ENCODE measurements at regions not wholly inside any gene's neighbourhood (a gene's known extent, or its start where the extent isn't known, plus 50 kb on each side); places are given as distances from the start of the nearest gene placed in this dataset.

DNA sequence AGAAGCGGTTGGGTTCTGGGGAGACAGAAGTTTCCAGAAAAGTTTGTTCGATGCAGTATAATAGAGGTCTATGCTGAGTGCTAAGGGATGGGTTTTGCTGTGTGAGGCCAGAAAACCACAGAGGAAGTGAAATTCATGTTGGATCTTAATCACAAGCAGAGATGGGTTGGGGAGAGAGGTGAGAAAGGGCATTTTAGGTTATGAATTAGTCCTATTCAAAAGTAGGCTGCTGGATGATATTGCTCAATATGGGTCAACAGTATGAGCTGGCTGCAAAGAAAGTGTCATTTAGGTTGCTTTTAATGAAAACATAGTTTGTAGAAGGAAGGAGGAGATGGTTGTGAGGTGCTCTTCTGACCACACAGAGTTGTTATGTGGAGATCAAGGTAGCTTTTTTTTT lies 118.8 kb upstream of the LHCGR start:
- H3K27ac ChIP-seq = no peak overlapping the region
- no peaks in the 10 kb centered on the region for H3K27me3 ChIP-seq
- intact Hi-C loops (cut with DNase I; ENCODE audit: low total_unique reads) = no loop called here
- H3K4me1 ChIP-seq = no peaks in the 10 kb centered on the region
- no peaks in the 10 kb centered on the region for H3K36me3 ChIP-seq
- H3K9me3 ChIP-seq = no peaks in the 10 kb centered on the region
- TF ChIP-seq, protein P1, sequence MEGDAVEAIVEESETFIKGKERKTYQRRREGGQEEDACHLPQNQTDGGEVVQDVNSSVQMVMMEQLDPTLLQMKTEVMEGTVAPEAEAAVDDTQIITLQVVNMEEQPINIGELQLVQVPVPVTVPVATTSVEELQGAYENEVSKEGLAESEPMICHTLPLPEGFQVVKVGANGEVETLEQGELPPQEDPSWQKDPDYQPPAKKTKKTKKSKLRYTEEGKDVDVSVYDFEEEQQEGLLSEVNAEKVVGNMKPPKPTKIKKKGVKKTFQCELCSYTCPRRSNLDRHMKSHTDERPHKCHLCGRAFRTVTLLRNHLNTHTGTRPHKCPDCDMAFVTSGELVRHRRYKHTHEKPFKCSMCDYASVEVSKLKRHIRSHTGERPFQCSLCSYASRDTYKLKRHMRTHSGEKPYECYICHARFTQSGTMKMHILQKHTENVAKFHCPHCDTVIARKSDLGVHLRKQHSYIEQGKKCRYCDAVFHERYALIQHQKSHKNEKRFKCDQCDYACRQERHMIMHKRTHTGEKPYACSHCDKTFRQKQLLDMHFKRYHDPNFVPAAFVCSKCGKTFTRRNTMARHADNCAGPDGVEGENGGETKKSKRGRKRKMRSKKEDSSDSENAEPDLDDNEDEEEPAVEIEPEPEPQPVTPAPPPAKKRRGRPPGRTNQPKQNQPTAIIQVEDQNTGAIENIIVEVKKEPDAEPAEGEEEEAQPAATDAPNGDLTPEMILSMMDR (IDR thresholded peaks at IDR 0.05 in 4 of 5, conservative IDR thresholded peaks at IDR 0.05 in 1 of 5) = no peak
- TF ChIP-seq POLR2A (IDR thresholded peaks at IDR 0.05) = no peak
- ATAC-seq (no peak), DNase-seq (no peak)
- in situ Hi-C loops (cut with MboI; ENCODE audit: low sequenced_read_pairs in 4 of 4) = no loop called here
- H3K4me3 ChIP-seq = no peak overlapping the region

DNA sequence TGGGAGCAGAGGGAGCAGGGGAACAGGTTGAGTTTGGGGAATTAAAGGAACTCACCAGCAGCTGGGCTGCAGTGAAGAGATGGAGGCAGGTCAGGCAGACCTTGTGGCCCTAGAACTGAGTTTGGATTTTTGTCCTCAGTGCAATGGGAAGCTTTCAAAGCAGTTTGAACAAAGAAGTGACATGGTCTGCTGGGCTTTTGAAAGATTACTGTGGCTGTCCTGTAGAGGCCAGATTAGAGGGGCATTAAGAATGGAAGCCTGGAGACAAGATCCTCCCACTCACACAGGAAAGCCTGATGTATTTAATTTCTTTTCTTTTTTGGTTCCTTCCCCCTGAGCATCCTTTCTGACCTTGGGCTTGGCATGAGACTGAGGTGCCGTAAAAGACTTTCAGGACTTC lies 118.1 kb upstream of the LHCGR start:
- H3K27ac ChIP-seq = no peak overlapping the region
- no peaks in the 10 kb centered on the region for H3K9me3 ChIP-seq
- H3K36me3 ChIP-seq = no peaks in the 10 kb centered on the region
- in situ Hi-C loops (cut with MboI; ENCODE audit: low sequenced_read_pairs in 4 of 4) = no loop called here
- no peak for TF ChIP-seq POLR2A (IDR thresholded peaks at IDR 0.05)
- TF ChIP-seq, protein P1 (IDR thresholded peaks at IDR 0.05 in 4 of 5, conservative IDR thresholded peaks at IDR 0.05 in 1 of 5) = no peak
- H3K27me3 ChIP-seq = no peaks in the 10 kb centered on the region
- no peaks in the 10 kb centered on the region for H3K4me1 ChIP-seq
- H3K4me3 ChIP-seq = no peak overlapping the region
- DNase-seq (no peak), ATAC-seq (no peak)
- intact Hi-C loops (cut with DNase I; ENCODE audit: low total_unique reads) = no loop called here

DNA sequence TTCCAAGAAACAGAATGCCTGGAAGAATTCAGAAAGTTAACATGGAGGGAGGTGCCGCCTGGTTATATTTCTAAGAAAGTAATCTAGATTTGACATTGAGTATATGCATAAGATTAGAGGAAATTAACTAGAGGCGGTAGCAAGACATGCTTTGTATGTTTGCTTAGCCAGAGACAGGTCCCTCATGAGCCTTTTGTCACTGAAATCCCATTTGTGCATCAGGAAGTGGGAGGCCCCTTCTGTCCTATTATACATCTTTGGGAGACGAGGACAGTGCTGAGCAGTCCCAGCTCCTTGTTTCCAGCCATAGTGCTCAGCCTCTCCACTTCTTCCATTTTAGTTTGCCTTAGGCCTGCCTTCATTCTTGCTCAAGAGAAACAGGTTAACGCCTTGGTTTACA lies 115.4 kb upstream of the LHCGR start:
- no peaks in the 10 kb centered on the region for H3K9me3 ChIP-seq
- TF ChIP-seq POLR2A (IDR thresholded peaks at IDR 0.05) = no peak
- TF ChIP-seq, protein P1 (IDR thresholded peaks at IDR 0.05 in 4 of 5, conservative IDR thresholded peaks at IDR 0.05 in 1 of 5) = no peak
- no peak for DNase-seq
- no peak overlapping the region for H3K27ac ChIP-seq
- no peak for ATAC-seq
- no peaks in the 10 kb centered on the region for H3K36me3 ChIP-seq
- intact Hi-C loops (cut with DNase I; ENCODE audit: low total_unique reads) (no loop called here), in situ Hi-C loops (cut with MboI; ENCODE audit: low sequenced_read_pairs in 4 of 4) (no loop called here)
- no peaks in the 10 kb centered on the region for H3K27me3 ChIP-seq
- no peaks in the 10 kb centered on the region for H3K4me1 ChIP-seq
- H3K4me3 ChIP-seq = no peak overlapping the region

DNA sequence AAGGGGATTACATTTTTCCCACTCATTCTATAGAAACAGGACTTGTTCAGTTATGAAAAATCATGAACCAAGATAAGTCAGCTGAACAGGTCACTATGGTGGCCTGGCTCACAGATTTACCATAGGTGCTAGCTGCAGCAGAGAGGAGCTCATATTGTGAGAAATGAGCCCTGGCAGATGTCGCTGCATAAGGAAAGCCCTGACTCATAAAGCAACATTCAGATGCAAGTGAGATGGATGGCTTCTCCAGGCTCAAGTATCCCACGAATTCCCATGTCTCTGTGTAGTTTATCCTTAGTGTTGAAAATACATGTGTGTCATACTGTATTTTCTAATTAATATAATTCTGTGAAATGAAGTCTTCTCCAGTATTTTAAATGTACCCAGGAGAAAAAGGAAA lies 115.0 kb upstream of the LHCGR start:
- intact Hi-C loops (cut with DNase I; ENCODE audit: low total_unique reads) = no loop called here
- H3K36me3 ChIP-seq = no peaks in the 10 kb centered on the region
- H3K9me3 ChIP-seq = no peaks in the 10 kb centered on the region
- H3K4me1 ChIP-seq = no peaks in the 10 kb centered on the region
- H3K4me3 ChIP-seq = no peak overlapping the region
- TF ChIP-seq POLR2A (IDR thresholded peaks at IDR 0.05) = no peak
- TF ChIP-seq, protein P1 (IDR thresholded peaks at IDR 0.05 in 4 of 5, conservative IDR thresholded peaks at IDR 0.05 in 1 of 5) = no peak
- ATAC-seq = no peak
- H3K27ac ChIP-seq = no peak overlapping the region
- DNase-seq = no peak
- no peaks in the 10 kb centered on the region for H3K27me3 ChIP-seq
- in situ Hi-C loops (cut with MboI; ENCODE audit: low sequenced_read_pairs in 4 of 4) = no loop called here

DNA sequence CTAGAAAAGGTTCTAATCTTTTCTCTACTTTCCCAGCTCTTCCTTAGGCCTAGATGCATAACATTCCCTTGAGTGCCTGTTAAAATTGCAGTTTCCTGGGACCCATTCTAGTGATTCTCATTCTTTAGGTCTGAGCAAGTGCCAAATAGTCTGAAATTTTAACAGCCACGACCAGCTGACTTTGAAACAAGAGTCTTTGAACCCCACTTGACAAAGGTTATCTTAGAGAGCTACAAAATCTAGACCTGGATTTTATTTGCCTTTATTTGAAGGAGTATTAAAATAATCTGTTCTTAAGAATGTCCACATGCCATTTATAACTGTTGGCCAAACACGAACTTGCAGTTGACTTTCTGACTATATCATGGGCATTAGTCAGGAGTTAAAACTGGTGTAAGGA lies 110.2 kb upstream of the LHCGR start:
- in situ Hi-C loops (cut with MboI; ENCODE audit: low sequenced_read_pairs in 4 of 4) = no loop called here
- intact Hi-C loops (cut with DNase I; ENCODE audit: low total_unique reads) = no loop called here

More for the DNA sequence above, 110.2 kb upstream of the LHCGR start:
- Histone ChIP-seq H3K27ac (no peak overlapping the region), H3K4me3 (no peak overlapping the region), H3K4me1 (no peaks in the 10 kb centered on the region), H3K9me3 (no peaks in the 10 kb centered on the region), H3K27me3 (no peaks in the 10 kb centered on the region), H3K36me3 (no peaks in the 10 kb centered on the region)
- DNase-seq = no peak
- no peak for TF ChIP-seq POLR2A (IDR thresholded peaks at IDR 0.05)
- no peak for ATAC-seq

All from gastrocnemius medialis (tissue), 4 donors.